ENCODE measurements at regions not wholly inside any gene's neighbourhood (a gene's known extent, or its start where the extent isn't known, plus 50 kb on each side); places are given as distances from the start of the nearest gene placed in this dataset.

DNA sequence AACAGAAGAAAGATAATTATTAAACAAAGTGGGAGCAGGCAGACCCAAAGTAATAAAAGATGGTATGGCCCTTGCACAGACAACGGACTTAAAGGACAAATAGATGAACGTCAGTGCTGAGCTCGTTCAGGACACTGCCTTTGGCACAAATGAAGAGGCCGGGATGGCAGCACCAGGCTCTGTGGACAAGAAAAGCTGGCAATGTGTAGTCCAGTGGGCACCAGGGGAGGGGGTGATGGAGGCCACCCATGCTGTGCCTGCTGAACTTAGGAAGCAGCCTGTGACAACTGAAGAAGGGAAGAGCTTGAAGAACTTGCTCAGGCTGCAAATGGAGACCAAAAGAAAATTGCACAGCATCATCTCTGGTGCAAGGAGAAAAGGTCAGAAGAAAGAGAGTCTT, 131.0 kb downstream of the ANKRD60 start:
- no peaks in the 10 kb centered on the region for H4K20me1 ChIP-seq (ENCODE audit: control insufficient read depth, insufficient read depth)
- ATAC-seq (no peak), FAIRE-seq (no peak), DNase-seq (ENCODE audit: low read depth, low spot score) (no peak)
- ChIA-PET SMC1A (ENCODE audit: uncharacterized antibody, unreplicated experiment) (no interaction called here), POLR2A (no interaction called here), RAD21 (ENCODE audit: unreplicated experiment) (interaction anchor here (1.0 kb wide), 1 partner anchor 10 kb away, joined by 3 read pairs; no protein-coding TSS in a partner anchor), CTCF (interaction anchor here (1.1 kb wide), 1 partner anchor 11 kb away, joined by 3 read pairs; no protein-coding TSS in a partner anchor)
- no peak overlapping the region for H2AFZ ChIP-seq (ENCODE audit: control insufficient read depth, low read depth, low read length)
- H3K36me3 ChIP-seq (ENCODE audit: control insufficient read depth in 2 of 2, insufficient read depth in 2 of 2, low read length in 1 of 2), result no peaks in the 10 kb centered on the region
- H3K4me1 ChIP-seq (ENCODE audit: control insufficient read depth, insufficient read depth, low read length), result no peaks in the 10 kb centered on the region
- no peaks in the 10 kb centered on the region for H3K9me3 ChIP-seq (replicated peaks; ENCODE audit: control insufficient read depth, insufficient read depth, low read length)
- H3K27me3 ChIP-seq (replicated peaks in 1 of 2; ENCODE audit: control insufficient read depth in 2 of 2, insufficient read depth in 2 of 2, low read length in 1 of 2), result peaks cover 0 to 1% of the 10 kb centered on the region in 2 experiments; a peak in 3 of 4 replicates
- intact Hi-C loops (cut with micrococcal nuclease; ENCODE audit: unreplicated experiment) (no loop called here), in situ Hi-C loops (cut with MboI) (no loop called here)
- no TSS peak for BruUV-seq (replicated peaks)
- 19% methylated on average over 4 of the region's 4 CpGs for WGBS (ENCODE audit: insufficient coverage, insufficient replicate concordance, low lambda C conversion rate, missing lambda C conversion rate)
- no peaks in the 10 kb centered on the region for H3K79me2 ChIP-seq (ENCODE audit: control insufficient read depth, insufficient read depth, low read length)
- no peak overlapping the region for H3K9ac ChIP-seq (ENCODE audit: control insufficient read depth, insufficient read depth, low read length)
- no peak overlapping the region for H3K4me2 ChIP-seq (ENCODE audit: control insufficient read depth, insufficient read depth)
- no peak overlapping the region for H3K4me3 ChIP-seq
- H3K27ac ChIP-seq (ENCODE audit: control insufficient read depth, insufficient read depth), result no peak overlapping the region
- no peak for TF ChIP-seq RAD21 (IDR thresholded peaks at IDR 0.05; ENCODE audit: insufficient read depth, low read depth, low read length)
- TF ChIP-seq TARDBP (IDR thresholded peaks at IDR 0.05; ENCODE audit: borderline replicate concordance), result no peak
- TF ChIP-seq POLR2AphosphoS2 (IDR thresholded peaks at IDR 0.05; ENCODE audit: low read depth, low read length), result no peak
- TF ChIP-seq CREB1 (IDR thresholded peaks at IDR 0.05; ENCODE audit: low read depth), result no peak

DNA sequence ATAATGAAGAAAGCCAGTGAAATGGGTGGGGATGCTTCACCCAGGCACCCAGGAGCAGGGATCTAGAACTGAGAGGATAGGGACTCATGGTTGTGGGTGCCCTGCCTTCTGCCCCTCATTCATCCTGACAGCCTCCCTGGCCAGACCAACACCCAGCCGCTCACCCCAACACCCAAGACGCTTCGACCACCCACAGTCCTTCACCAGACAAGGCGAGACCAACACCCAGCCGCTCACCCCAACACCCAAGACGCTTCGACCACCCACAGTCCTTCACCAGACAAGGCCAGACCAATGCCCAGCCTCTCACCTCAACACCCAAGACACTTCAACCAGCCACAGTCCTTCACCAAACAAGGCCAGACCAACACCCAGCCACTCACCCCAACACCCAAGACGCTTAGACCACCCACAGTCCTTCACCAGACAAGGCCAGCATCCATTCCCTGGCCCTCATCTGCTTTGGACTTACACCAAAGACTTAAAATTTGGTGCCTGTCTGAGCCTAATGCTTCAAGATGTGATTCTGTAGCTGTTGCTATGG, 131.5 kb downstream of the ANKRD60 start:
- intact Hi-C loops (cut with micrococcal nuclease; ENCODE audit: unreplicated experiment), result no loop called here
- TF ChIP-seq EED (IDR thresholded peaks at IDR 0.05; ENCODE audit: low read depth) (no peak), ZNF274 (IDR thresholded peaks at IDR 0.05; ENCODE audit: insufficient read depth, insufficient read length) (no peak), NBN (IDR thresholded peaks at IDR 0.05) (no peak), TCF7 (IDR thresholded peaks at IDR 0.05; ENCODE audit: borderline replicate concordance) (no peak), SMAD1 (IDR thresholded peaks at IDR 0.05; ENCODE audit: low read depth, partially characterized antibody) (no peak), IRF4 (IDR thresholded peaks at IDR 0.05; ENCODE audit: low read depth, low read length) (no peak), KDM1A (IDR thresholded peaks at IDR 0.05; ENCODE audit: borderline replicate concordance) (no peak), SIN3A (IDR thresholded peaks at IDR 0.05; ENCODE audit: low read depth, low read length) (no peak), POLR2AphosphoS5 (IDR thresholded peaks at IDR 0.05; ENCODE audit: low read length) (no peak), WRNIP1 (IDR thresholded peaks at IDR 0.05; ENCODE audit: borderline replicate concordance, low read depth, low read length) (no peak)
- TF ChIP-seq, protein P1, sequence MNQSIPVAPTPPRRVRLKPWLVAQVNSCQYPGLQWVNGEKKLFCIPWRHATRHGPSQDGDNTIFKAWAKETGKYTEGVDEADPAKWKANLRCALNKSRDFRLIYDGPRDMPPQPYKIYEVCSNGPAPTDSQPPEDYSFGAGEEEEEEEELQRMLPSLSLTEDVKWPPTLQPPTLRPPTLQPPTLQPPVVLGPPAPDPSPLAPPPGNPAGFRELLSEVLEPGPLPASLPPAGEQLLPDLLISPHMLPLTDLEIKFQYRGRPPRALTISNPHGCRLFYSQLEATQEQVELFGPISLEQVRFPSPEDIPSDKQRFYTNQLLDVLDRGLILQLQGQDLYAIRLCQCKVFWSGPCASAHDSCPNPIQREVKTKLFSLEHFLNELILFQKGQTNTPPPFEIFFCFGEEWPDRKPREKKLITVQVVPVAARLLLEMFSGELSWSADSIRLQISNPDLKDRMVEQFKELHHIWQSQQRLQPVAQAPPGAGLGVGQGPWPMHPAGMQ (IDR thresholded peaks at IDR 0.05; ENCODE audit: borderline replicate concordance), result no peak
- TF ChIP-seq, protein P2, sequence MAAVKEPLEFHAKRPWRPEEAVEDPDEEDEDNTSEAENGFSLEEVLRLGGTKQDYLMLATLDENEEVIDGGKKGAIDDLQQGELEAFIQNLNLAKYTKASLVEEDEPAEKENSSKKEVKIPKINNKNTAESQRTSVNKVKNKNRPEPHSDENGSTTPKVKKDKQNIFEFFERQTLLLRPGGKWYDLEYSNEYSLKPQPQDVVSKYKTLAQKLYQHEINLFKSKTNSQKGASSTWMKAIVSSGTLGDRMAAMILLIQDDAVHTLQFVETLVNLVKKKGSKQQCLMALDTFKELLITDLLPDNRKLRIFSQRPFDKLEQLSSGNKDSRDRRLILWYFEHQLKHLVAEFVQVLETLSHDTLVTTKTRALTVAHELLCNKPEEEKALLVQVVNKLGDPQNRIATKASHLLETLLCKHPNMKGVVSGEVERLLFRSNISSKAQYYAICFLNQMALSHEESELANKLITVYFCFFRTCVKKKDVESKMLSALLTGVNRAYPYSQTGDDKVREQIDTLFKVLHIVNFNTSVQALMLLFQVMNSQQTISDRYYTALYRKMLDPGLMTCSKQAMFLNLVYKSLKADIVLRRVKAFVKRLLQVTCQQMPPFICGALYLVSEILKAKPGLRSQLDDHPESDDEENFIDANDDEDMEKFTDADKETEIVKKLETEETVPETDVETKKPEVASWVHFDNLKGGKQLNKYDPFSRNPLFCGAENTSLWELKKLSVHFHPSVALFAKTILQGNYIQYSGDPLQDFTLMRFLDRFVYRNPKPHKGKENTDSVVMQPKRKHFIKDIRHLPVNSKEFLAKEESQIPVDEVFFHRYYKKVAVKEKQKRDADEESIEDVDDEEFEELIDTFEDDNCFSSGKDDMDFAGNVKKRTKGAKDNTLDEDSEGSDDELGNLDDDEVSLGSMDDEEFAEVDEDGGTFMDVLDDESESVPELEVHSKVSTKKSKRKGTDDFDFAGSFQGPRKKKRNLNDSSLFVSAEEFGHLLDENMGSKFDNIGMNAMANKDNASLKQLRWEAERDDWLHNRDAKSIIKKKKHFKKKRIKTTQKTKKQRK (IDR thresholded peaks at IDR 0.05; ENCODE audit: low read depth, low read length), result no peak

More for the DNA sequence above, 131.5 kb downstream of the ANKRD60 start:
- FAIRE-seq (no peak), DNase-seq (ENCODE audit: low read depth, low spot score) (no peak), ATAC-seq (no peak)
- no TSS peak for BruUV-seq (replicated peaks)
- no peak overlapping the region for H3K4me2 ChIP-seq (ENCODE audit: control insufficient read depth, insufficient read depth)
- ChIA-PET CTCF (interaction anchor here (1.1 to 1.6 kb wide), 2 partner anchors 10 to 11 kb away, joined by 3 to 14 read pairs; no protein-coding TSS in a partner anchor), POLR2A (interaction anchor here (0.6 kb wide), 1 partner anchor 39 kb away, joined by 3 read pairs; no protein-coding TSS in a partner anchor), SMC1A (ENCODE audit: uncharacterized antibody, unreplicated experiment) (no interaction called here), RAD21 (ENCODE audit: unreplicated experiment) (no interaction called here)
- WGBS (ENCODE audit: insufficient coverage, insufficient replicate concordance, low lambda C conversion rate, missing lambda C conversion rate), result 18% methylated on average over 8 of the region's 8 CpGs
- no peaks in the 10 kb centered on the region for H3K4me1 ChIP-seq (ENCODE audit: control insufficient read depth, insufficient read depth, low read length)
- no peak overlapping the region for H3K4me3 ChIP-seq
- H3K36me3 ChIP-seq (ENCODE audit: control insufficient read depth in 2 of 2, insufficient read depth in 2 of 2, low read length in 1 of 2), result no peaks in the 10 kb centered on the region
- H3K79me2 ChIP-seq (ENCODE audit: control insufficient read depth, insufficient read depth, low read length), result no peaks in the 10 kb centered on the region
- no peak overlapping the region for H3K9ac ChIP-seq (ENCODE audit: control insufficient read depth, insufficient read depth, low read length)
- H3K9me3 ChIP-seq (replicated peaks; ENCODE audit: control insufficient read depth, insufficient read depth, low read length), result no peaks in the 10 kb centered on the region
- H4K20me1 ChIP-seq (ENCODE audit: control insufficient read depth, insufficient read depth), result no peaks in the 10 kb centered on the region
- H3K27me3 ChIP-seq (replicated peaks in 1 of 2; ENCODE audit: control insufficient read depth in 2 of 2, insufficient read depth in 2 of 2, low read length in 1 of 2), result peaks cover under 1 to 3% of the 10 kb centered on the region in 2 experiments; a peak in 3 of 4 replicates
- no peak overlapping the region for H3K27ac ChIP-seq (ENCODE audit: control insufficient read depth, insufficient read depth)
- H2AFZ ChIP-seq (ENCODE audit: control insufficient read depth, low read depth, low read length), result no peak overlapping the region
- in situ Hi-C loops (cut with MboI), result no loop called here

Measured in GM12878 (cell line).